Central memory CD8-positive, alpha-beta T cell (primary cell): ENCODE measurements at regions not wholly inside any gene's neighbourhood (a gene's known extent, or its start where the extent isn't known, plus 50 kb on each side); places are given as distances from the start of the nearest gene placed in this dataset.

Experiments
- ATAC-seq: fragments of 150-1000 bp; cut with Tn5 transposase; replicated peaks from 2 replicates; pipeline ENCODE4 v1.10.0; 2022; ENCODE audit warnings: mild to moderate bottlenecking, moderate FRiP score, moderate number of reproducible peaks; ENCODE audit not compliant: poor library complexity, severe bottlenecking; ENCODE audit errors: extremely low read depth
- DNase-seq, 2 donors: peaks; one replicate each; pipeline ENCODE4 v3.0.0; 2021; ENCODE audit warnings: low spot score in 2 of 2
- H3K27ac Mint-ChIP-seq: one replicate; pipeline ENCODE4 v1.8.0; 2022; ENCODE audit warnings: low read depth, mild to moderate bottlenecking, moderate library complexity, mixed read lengths
- H3K27me3 Mint-ChIP-seq: one replicate; pipeline ENCODE4 v1.8.0; 2022; ENCODE audit warnings: mixed read lengths
- H3K36me3 Mint-ChIP-seq: one replicate; pipeline ENCODE4 v1.8.0; 2022; ENCODE audit warnings: mild to moderate bottlenecking, moderate library complexity, mixed read lengths; ENCODE audit not compliant: insufficient read depth
- H3K4me1 Mint-ChIP-seq: one replicate; pipeline ENCODE4 v1.8.0; 2022; ENCODE audit warnings: mixed read lengths
- H3K4me3 Mint-ChIP-seq: one replicate; pipeline ENCODE4 v1.8.0; 2022; ENCODE audit warnings: mild to moderate bottlenecking, moderate library complexity, mixed read lengths
- H3K9me3 Mint-ChIP-seq: one replicate; pipeline ENCODE4 v1.8.0; 2022; ENCODE audit warnings: mixed read lengths

DNA sequence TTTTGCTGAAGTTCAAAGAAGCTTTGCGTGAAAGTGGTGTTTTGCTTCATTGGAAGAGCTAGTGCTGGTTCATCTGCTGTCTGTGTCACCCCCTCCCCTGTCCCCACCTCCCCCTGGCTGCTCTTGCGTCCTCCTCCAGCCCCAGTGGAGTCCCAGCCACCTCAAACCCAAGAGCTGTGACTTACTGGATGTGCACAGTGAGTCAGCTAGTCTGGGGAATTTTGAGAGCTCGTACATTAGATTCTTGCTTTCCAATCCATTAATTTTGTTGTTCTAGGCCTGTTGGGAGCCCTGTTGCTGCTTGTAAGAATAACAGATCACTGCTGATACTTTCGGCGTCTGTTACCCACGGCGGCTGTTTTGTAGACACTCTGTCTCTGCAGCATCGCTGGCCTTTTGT lies 412.1 kb downstream of the TSN start:
- H3K4me3 Mint-ChIP-seq = no peak overlapping the region
- no peak overlapping the region for H3K27ac Mint-ChIP-seq
- H3K9me3 Mint-ChIP-seq = no peaks in the 10 kb centered on the region
- no peak for ATAC-seq
- H3K4me1 Mint-ChIP-seq = no peaks in the 10 kb centered on the region
- H3K27me3 Mint-ChIP-seq = no peaks in the 10 kb centered on the region
- H3K36me3 Mint-ChIP-seq = no peaks in the 10 kb centered on the region
- DNase-seq = no peak

DNA sequence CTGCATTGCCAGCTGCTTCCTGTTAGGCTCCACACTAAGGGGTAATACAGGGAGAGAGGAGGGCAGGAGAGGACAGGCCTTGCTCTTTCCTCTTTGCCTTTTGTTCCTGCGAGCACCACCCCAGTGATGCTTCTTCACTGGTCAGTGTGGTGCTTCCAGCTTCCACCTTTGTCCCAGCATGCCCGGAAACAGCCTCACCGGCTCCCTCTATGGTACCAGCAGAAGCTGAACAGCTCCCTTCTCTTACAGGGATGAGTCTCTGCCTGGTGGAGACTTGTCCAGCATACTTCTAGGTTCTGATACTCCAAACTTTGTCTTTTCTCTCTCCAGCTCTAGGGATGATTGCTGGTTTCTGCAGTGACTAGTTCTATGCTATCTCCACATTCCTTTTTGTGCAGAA lies 413.3 kb downstream of the TSN start:
- ATAC-seq = no peak
- DNase-seq = no peak
- Mint-ChIP-seq H3K9me3 (no peaks in the 10 kb centered on the region), H3K4me1 (no peaks in the 10 kb centered on the region), H3K27me3 (no peaks in the 10 kb centered on the region), H3K36me3 (no peaks in the 10 kb centered on the region), H3K4me3 (no peak overlapping the region), H3K27ac (no peak overlapping the region)

DNA sequence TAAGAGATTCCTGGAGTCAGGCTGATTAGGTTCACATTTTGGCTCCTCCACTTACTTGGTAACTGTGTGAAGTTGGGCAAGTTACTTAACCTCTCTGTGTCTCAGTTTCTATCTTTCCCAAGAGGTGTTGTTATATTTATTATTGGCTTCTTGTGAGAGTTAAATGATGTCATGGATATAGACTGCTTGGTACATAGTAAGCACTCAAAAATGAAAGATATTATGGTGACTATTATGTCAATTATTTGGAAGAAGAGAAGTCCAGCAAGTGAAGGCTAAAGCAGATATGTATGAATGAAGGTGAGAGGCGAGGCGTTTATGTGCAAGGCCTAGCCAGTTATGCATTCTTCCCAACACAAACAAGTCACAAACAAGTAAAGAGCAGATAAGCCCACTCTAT lies 417.4 kb downstream of the TSN start:
- no peaks in the 10 kb centered on the region for H3K36me3 Mint-ChIP-seq
- no peaks in the 10 kb centered on the region for H3K9me3 Mint-ChIP-seq
- no peak for ATAC-seq
- H3K27me3 Mint-ChIP-seq = no peaks in the 10 kb centered on the region
- DNase-seq = no peak
- H3K27ac Mint-ChIP-seq = no peak overlapping the region
- no peaks in the 10 kb centered on the region for H3K4me1 Mint-ChIP-seq
- no peak overlapping the region for H3K4me3 Mint-ChIP-seq

DNA sequence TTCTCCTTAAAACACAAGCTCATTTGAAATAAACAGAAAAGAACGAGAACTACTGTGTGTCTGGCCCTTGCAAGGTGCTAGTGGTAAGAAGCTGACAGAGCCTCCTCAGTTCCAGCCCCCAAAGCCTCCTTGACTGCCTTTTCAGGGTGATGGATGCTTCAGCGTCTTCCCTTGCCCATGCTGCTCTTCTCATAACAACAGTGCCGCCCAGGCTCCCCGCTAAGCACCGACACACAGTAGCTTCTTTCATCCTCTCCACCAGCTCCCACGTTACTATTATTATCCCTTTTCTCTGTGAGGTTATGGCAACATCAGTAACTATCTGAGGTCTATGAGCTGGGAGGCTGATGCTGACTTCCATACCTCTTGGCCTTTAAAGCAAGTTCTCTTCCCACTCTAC lies 418.6 kb downstream of the TSN start:
- H3K4me3 Mint-ChIP-seq = no peak overlapping the region
- H3K27me3 Mint-ChIP-seq = no peaks in the 10 kb centered on the region
- H3K9me3 Mint-ChIP-seq = no peaks in the 10 kb centered on the region
- no peaks in the 10 kb centered on the region for H3K36me3 Mint-ChIP-seq
- H3K27ac Mint-ChIP-seq = no peak overlapping the region
- no peak for ATAC-seq
- DNase-seq = no peak
- H3K4me1 Mint-ChIP-seq = no peaks in the 10 kb centered on the region

DNA sequence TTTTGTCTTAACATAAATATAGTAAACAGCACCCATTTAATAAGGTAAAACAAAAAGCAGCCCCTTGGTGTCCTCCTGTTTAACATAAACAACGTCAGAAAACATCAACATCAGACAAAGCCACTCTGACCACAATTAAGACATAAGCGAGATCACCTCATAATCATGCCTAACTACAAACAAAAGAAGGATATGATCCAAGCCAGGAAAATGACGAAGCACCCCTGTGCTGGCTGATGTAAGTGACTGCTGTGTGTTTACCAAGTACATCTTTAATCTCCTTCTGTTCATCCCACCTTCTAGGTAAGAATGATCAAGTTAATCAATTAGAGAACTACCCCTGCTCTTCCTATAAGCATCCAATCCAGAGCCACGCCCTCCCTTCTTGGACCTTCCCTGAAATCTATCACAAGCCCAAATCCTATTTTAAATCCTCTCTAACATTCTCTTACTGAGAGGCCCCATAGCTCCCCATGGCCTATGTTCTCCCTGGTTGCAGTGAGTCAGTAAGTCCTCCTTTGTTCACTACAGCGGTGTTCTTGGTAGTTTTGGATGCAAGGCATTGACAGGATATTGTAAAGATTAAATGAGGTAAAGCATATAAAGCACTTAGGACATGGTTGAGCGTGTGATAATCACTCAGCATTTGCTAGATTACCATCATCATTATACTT lies 424.2 kb downstream of the TSN start:
- no peaks in the 10 kb centered on the region for H3K9me3 Mint-ChIP-seq
- ATAC-seq (no peak), DNase-seq (no peak)
- no peaks in the 10 kb centered on the region for H3K36me3 Mint-ChIP-seq
- no peak overlapping the region for H3K27ac Mint-ChIP-seq
- H3K4me3 Mint-ChIP-seq = no peak overlapping the region
- no peaks in the 10 kb centered on the region for H3K4me1 Mint-ChIP-seq
- no peaks in the 10 kb centered on the region for H3K27me3 Mint-ChIP-seq

DNA sequence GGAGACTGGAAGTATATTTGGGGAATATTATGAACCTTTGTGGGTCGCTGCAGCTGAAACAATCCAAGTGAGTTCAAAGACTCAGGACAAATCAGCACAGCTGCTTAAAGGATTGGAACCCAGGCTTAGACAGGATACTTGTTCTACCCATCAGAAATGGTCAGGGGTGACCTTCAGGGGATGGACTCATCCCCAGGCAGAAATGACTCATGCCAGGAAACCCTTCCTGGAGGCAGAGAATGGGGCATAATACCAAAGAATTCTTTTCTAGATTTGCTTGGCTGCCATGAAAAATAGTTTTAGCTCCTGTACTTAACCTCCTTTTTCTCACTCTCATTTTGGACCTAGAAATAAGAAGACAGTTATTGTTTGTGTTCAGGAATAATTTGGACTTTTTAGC lies 425.5 kb downstream of the TSN start:
- no peaks in the 10 kb centered on the region for H3K9me3 Mint-ChIP-seq
- DNase-seq (no peak), ATAC-seq (no peak)
- H3K27ac Mint-ChIP-seq = no peak overlapping the region
- no peaks in the 10 kb centered on the region for H3K4me1 Mint-ChIP-seq
- H3K27me3 Mint-ChIP-seq = no peaks in the 10 kb centered on the region
- H3K36me3 Mint-ChIP-seq = no peaks in the 10 kb centered on the region
- H3K4me3 Mint-ChIP-seq = no peak overlapping the region

DNA sequence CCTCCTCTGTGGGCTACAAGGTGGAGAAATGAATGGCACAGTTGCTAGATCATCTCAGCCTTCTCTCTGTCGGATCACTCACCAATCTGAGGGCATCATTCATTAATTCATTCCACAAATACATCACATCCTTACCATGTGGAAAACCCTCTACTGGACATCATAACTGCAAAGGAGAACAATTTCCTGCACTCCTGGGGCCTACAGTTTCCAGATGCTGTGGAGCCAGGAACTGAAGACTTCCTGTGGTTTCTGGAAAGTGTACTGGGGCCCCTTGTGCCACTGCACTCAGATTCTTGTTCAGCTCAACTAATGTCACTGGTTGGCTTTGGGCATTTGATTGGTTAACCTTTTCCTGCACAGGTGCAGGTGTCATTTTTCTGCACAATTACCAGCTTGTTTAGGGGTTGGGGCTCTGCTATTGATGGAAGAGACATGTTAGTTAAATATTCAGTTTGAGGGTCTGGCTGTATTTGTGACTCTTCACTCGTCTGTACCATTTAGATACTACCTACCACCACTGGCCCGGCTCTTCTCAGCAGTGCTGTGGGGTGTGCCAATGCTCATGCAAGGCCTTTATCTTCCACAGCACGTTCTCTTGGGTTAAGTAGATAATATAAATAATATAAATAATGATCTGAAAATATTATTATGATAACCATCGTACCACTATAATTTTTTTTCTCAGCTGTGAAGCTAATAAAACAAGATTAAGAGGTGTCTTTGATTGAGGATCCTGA lies 427.3 kb downstream of the TSN start:
- H3K4me3 Mint-ChIP-seq = no peak overlapping the region
- DNase-seq (no peak), ATAC-seq (no peak)
- no peaks in the 10 kb centered on the region for H3K27me3 Mint-ChIP-seq
- H3K36me3 Mint-ChIP-seq = no peaks in the 10 kb centered on the region
- no peak overlapping the region for H3K27ac Mint-ChIP-seq
- no peaks in the 10 kb centered on the region for H3K9me3 Mint-ChIP-seq
- no peaks in the 10 kb centered on the region for H3K4me1 Mint-ChIP-seq

DNA sequence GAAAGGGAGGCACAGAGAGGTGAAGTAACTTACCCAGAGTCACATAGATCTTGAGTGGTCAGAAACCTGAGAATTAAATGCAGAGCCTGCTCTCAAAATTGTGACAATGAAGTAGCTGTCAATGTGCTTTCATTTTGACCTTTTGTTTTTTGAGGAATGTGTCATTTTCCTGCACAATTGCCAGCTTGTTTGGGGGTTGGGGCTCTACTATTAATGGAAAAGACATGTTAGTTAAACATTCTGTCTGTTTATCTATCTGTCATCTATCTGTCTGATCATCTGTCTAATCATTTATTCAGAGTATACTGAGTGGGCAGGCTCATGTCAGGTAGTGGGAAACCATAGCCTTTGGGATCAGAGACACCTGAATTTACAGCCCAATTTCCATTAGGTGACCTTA lies 428.4 kb downstream of the TSN start:
- H3K36me3 Mint-ChIP-seq = no peaks in the 10 kb centered on the region
- H3K27ac Mint-ChIP-seq = no peak overlapping the region
- H3K9me3 Mint-ChIP-seq = no peaks in the 10 kb centered on the region

DNA sequence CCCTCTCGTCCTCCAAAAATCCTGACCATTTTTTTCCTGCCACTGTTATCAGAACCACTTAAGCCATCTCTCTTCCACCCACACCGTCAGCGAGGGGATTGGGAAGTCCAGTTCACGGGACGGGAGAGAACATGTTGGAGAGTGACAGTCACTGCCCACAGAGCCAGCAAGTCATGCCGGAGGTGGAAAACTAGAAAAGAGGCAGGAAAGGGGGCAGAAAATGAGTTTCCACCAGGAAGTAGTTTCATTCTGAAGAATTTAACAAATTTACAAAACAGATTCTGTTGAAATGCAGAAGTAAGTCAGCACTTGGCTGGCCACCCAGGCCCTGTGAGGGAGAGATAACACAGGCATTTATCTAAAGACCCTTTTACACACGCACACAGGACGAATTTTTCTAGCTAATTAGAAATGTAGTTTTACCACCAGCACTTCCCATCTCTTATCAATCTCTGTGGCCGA lies 431.3 kb downstream of the TSN start:
- no peak overlapping the region for H3K27ac Mint-ChIP-seq
- H3K27me3 Mint-ChIP-seq = peaks cover 3% of the 10 kb centered on the region
- no peak for ATAC-seq
- DNase-seq = no peak
- H3K4me3 Mint-ChIP-seq = no peak overlapping the region
- no peaks in the 10 kb centered on the region for H3K36me3 Mint-ChIP-seq
- H3K4me1 Mint-ChIP-seq = no peaks in the 10 kb centered on the region
- H3K9me3 Mint-ChIP-seq = no peaks in the 10 kb centered on the region

More for the DNA sequence above, 428.4 kb downstream of the TSN start:
- Mint-ChIP-seq H3K27me3 (no peaks in the 10 kb centered on the region), H3K4me1 (no peaks in the 10 kb centered on the region), H3K4me3 (no peak overlapping the region)
- ATAC-seq = no peak
- no peak for DNase-seq

DNA sequence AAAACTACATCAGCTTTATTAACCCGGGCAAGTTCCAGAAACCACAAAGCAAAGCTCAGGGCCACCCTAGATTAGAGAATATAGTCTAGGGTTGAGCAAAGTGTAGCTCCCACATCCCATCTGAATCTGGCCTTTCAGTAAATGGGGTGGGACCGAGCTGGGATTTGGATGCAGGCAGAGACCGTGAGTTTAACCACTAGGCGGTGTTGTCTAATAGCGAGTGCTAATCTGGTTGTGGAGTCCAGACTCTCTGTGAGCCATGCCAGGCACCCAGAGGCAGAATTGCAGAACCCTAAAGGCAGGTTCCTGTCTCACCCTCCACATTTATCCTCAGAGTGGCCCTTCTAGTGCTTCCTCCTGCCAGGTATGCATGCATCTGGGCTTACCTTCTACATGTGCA lies 435.9 kb downstream of the TSN start:
- H3K9me3 Mint-ChIP-seq = no peaks in the 10 kb centered on the region
- no peaks in the 10 kb centered on the region for H3K4me1 Mint-ChIP-seq
- ATAC-seq (no peak), DNase-seq (no peak)
- no peak overlapping the region for H3K4me3 Mint-ChIP-seq
- no peak overlapping the region for H3K27ac Mint-ChIP-seq
- peaks cover 7% of the 10 kb centered on the region for H3K27me3 Mint-ChIP-seq
- H3K36me3 Mint-ChIP-seq = no peaks in the 10 kb centered on the region

DNA sequence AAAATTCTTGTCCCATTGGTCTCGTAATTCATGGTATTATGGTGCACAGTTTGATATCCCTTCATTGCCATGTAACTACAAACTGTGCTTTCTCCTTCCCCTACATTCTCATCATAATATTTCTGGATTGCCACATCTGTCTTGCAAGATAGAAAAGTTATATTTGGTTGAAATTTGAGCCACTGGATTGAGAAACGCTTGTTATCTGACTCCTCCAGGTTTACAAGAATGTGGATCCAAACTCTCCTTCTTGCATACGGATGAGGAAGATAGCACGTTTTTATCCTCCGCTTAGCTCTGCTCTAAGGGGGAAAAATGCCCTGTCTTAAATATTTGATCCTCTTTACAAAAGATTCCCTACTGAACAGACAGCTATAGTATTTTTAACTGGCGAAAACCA lies 438.2 kb downstream of the TSN start:
- Mint-ChIP-seq H3K36me3 (no peaks in the 10 kb centered on the region), H3K9me3 (peaks cover under 1% of the 10 kb centered on the region), H3K4me3 (no peak overlapping the region), H3K27me3 (peaks cover 7% of the 10 kb centered on the region), H3K27ac (no peak overlapping the region), H3K4me1 (no peaks in the 10 kb centered on the region)
- DNase-seq (no peak), ATAC-seq (no peak)

DNA sequence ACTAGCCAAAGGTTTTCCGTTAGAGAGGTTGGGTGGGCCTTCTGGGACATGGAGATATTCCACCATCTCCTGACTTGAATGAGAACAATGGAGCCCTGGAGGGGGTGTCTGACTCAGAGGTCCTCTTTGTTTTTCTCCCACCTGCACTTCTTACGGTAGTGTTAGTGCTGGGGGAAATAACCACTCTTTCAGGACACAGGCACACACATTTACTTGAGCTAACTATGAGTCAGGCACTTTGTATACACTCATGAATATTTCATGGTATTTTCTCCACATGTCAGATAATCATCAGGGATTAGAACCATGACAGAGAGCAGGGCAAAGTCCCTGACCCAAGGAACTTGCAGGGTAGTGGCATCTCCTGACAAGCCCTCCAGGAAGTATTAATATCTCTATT lies 439.1 kb downstream of the TSN start:
- DNase-seq = no peak
- H3K4me3 Mint-ChIP-seq = no peak overlapping the region
- H3K4me1 Mint-ChIP-seq = no peaks in the 10 kb centered on the region
- peaks cover 4% of the 10 kb centered on the region for H3K9me3 Mint-ChIP-seq
- no peaks in the 10 kb centered on the region for H3K36me3 Mint-ChIP-seq
- no peak overlapping the region for H3K27ac Mint-ChIP-seq
- no peak for ATAC-seq
- H3K27me3 Mint-ChIP-seq = peaks cover 7% of the 10 kb centered on the region

DNA sequence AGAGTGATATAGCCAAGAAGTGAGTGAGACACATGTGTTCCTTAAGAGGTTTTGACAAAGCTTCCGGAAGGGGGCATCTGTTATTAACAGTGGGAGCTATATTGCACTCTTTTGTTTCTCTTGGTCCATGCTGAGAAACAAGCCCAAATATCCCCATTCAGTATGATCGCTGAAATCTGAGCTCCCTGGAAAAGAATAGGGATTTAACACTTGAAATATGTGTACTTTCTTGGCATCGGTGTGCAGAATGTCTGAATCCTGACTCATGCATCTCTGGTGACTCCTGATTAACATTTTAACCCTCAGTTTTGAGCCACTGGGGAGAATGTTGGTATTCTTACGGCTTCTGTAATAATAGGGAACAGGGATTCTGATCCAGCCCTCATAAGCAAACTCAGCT lies 448.1 kb downstream of the TSN start:
- H3K36me3 Mint-ChIP-seq = peaks cover 2% of the 10 kb centered on the region
- H3K9me3 Mint-ChIP-seq = peaks cover 9% of the 10 kb centered on the region
- no peaks in the 10 kb centered on the region for H3K4me1 Mint-ChIP-seq
- H3K27me3 Mint-ChIP-seq = peaks cover 13% of the 10 kb centered on the region
- DNase-seq (no peak), ATAC-seq (no peak)
- H3K4me3 Mint-ChIP-seq = no peak overlapping the region
- no peak overlapping the region for H3K27ac Mint-ChIP-seq
